ENCODE measurements at regions not wholly inside any gene's neighbourhood (a gene's known extent, or its start where the extent isn't known, plus 50 kb on each side); places are given as distances from the start of the nearest gene placed in this dataset.
"Not testable (repeated sequence)": the region's sequence is repeated elsewhere in the genome, so short reads cannot be mapped to it uniquely, and the experiment has no call there.

DNA sequence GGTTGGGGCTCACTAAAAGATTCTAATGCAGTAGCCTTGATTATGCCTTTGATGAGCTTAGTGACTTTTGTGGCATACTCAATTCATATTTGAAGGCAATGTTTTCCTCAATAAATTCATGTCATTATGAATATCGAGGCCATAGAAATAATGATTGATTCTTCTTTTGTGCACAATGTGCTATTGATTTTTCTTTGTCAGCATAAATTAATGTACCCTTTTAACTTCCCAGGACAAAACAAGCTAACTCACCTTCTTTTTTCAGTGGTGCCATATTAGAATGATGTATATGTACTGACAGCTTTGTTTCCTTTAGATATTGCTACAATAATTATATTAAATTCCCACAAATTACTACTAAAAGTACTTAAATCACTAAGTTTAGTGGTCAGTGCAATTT, 484.3 kb upstream of the HS3ST5 start:
- no peak for DNase-seq (ENCODE audit: low read depth)

DNA sequence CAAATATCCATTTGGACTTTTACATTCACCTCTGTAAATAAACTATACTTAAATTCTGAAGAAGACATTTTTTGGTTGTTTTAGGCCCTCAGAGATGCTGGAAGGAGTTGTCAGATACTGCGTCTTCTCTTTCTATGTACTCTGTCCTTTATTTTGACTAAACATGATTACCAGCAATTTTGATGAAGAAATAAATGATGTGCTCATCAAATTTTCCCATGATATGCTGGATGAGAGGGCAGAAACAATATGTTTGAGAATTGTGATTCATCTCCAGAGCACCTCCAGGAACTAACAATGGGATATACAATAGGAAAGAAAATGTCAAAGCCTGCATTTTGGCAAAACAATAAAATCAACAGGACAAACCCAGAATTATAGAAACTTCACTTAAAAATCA, 481.6 kb upstream of the HS3ST5 start:
- no peak for DNase-seq (ENCODE audit: low read depth)

DNA sequence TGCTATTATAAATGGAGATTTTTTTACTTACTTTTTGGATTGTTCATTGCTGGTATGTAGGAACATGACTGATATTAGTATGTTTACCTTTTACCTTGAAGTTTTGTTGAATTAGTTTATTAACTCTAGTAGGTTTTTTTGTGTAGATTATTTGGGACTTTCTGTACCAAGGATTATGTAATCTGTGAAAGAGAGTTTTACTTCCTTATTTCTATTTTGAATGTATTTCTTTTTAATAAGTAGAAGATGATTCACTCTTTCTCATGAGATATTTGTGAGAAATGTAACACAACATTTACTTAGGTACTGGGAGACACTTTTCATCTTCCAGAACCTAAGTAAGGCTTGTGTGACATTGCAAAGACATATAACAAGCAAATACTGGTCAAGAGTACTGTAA, 473.9 kb upstream of the HS3ST5 start:
- no peak for DNase-seq (ENCODE audit: low read depth)

DNA sequence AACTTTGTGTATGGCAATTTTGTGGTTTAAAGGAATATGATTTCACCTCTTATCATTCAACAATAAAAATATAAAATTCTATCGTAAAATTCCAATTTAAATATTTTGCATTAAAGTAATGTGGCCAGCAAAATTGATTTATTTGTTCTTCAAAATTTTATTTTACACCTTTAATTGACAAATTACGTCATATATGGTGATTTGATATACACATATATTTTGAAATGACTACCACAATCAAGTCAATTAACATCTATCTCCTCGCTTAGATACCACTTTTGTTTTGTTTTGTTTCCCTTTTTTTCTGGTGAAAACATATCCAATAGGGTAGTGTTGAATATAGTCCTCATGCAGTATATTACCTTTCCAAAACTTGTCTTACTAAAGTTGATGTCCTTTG, 467.6 kb upstream of the HS3ST5 start:
- no peak for DNase-seq (ENCODE audit: low read depth)

DNA sequence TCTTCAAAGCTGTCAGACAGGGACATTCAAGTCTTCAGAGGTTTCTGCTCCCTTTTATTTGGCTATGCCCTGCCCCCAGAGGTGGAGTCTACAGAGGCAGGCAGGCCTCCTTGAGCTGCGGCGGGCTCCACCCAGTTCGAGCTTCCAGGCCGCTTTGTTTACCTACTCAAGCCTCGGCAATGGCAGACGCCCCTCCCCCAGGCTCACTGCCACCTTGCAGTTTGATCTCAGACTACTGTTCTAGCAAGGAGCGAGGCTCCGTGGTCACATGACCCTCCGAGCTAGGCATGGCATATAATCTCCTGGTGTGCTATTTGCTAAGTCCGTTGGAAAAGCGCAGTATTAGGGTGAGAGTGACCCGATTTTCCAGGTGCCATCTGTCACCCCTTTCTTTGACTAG, 462.6 kb upstream of the HS3ST5 start:
- DNase-seq (ENCODE audit: low read depth): not testable (repeated sequence)

DNA sequence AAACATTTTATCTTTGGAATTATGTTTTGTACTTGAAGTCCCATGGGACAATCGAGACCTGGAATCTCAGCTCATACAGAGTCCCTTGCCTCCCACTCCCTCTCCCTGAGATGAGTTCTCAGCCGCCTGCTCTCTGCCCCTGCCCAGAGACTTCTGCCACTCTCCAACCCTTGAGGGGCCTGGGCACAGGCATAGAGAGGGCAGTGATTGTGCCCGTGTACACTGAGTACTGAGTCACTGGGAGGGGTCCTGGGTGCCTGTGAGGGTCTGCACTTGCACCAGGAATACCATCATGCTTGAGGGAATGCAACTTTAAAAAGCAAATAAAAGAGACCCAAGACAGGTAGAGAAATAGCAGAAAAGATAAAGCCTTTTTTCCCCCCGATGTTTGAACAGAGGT, 453.8 kb upstream of the HS3ST5 start:
- no peak for DNase-seq (ENCODE audit: low read depth)

DNA sequence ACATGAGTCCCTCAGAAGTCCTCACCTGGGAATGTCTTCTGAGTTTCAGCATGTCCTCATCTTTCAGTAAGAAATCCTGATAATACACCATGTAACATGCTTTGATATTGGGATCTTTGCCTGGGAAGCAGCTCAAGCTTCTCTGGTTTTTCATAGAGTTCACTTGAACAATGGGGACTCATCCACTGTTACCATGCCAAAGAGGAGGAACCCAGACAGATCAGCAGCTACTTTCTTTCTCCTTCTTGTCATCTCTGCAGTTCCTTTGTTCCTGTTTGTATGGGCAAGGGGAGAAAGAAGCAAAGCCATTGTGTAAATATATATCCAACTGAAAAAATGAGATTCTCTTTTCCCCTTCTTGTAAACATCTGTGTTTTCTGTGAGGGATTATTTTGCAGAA, 450.6 kb upstream of the HS3ST5 start:
- DNase-seq (ENCODE audit: low read depth): no peak

DNA sequence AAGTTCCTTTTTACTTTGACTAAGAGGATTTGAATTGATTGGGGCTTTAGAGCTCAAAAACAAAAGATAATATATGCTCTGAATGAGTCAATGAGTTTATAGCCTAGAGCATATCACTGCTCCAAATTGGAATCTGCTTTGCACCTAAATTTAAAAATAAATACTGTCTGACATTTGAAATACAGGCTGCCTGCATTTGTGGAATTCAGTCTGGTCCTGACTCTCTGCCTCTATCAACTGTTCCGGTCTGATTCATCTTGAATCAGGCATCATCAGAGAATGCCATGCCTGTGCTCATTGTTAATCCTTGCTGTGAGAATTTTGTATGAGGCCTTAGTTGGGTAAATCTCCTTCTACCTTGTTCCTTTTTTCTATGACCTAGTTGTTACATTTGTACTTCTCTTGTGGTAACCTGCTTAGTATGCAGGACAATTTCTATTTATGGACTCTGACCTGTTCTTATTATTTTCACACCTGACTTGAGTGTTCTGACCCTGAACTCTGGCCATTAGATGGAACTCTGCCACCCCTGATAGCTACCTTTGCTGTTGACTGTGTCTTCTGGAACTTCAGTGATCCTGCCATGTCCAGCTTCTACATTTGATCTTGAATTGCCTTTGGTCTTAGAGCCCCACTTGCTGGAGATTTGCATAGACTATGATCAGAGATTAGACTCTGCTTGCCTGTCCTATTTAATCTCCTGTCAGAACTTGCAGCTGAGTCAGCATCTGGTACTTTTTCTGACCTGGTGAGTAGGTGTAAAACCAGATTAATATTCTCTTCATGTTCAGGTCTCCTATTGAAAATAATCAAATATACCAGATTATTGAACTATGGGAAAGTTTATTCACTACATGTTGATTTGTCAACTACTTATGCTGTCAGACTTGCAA, 442.7 kb upstream of the HS3ST5 start:
- no peak for DNase-seq (ENCODE audit: low read depth)

DNA sequence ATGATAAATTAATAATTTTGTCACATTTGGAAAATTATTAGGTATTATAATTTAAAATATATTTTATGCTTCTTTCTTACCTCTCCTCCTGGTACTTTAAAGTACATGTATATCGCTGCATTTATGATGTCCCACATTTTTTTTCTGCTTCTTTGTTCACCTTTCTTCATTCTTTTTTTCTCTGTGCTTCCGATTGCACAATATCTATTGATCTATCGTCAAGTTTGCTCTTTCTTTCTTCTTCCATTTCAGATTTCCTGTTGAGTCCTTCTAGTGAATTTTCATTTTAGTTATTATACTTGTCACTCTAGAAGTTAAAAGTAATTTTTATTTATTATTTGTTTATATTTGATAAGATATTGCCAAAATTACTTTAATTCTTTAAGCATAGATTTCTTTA, 441.0 kb upstream of the HS3ST5 start:
- no peak for DNase-seq (ENCODE audit: low read depth)

DNA sequence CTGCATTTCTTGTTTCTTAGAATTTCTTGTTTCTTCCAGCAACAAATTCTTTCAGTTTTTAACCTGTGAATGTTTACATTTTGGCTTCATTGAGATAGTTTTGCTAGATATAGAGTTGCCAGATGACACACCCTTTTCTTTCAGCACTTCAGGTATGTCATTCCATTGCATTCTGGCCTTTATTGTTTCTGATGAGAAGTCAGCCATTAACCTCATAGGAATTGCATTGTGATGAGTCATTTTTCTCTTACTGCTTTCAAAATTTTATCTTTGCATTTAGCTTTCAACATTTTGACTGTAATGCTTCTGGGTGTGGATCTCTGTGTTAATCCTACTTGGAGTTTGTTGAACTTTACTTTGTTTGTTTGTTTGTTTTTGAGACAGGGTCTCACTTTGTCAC, 440.3 kb upstream of the HS3ST5 start:
- DNase-seq (ENCODE audit: low read depth): no peak

DNA sequence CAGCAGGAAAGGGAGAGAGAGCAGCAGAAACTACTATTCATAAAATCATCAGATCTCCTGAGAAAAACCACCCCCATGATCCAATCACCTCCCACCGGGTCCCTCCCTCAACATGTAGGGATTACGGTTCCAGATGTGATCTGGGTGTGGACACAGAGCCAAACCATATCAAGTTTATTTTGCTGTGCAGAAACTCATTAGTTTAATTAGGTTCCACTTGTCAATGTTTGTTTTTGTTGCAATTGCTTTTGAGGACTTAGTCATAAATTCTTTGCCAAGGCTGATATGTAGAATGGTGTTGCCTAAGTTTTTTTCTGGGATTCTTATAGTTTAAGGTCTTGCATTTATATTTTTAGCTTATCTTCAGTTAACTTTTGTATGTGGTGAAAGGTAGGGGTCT, 422.0 kb upstream of the HS3ST5 start:
- no peak for DNase-seq (ENCODE audit: low read depth)

DNA sequence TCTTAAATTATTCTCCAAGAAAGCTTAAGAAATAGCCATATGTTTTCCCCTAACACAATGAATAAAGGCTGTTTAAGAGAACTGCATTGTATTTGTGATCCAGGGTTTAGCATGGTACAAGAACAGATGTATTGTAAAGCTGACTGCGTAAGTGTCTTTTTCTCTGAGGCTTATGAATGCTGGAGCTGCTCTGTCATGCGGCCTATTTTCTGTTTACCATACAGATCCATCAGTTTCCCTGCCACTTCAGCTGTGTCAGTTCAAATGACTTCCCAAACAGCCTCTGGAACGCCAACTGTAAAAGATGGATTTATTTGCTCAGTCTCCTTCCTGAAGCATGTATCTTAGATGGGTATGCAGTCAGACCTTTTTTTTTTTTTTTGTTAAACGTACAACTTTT, 419.3 kb upstream of the HS3ST5 start:
- DNase-seq (ENCODE audit: low read depth): no peak

DNA sequence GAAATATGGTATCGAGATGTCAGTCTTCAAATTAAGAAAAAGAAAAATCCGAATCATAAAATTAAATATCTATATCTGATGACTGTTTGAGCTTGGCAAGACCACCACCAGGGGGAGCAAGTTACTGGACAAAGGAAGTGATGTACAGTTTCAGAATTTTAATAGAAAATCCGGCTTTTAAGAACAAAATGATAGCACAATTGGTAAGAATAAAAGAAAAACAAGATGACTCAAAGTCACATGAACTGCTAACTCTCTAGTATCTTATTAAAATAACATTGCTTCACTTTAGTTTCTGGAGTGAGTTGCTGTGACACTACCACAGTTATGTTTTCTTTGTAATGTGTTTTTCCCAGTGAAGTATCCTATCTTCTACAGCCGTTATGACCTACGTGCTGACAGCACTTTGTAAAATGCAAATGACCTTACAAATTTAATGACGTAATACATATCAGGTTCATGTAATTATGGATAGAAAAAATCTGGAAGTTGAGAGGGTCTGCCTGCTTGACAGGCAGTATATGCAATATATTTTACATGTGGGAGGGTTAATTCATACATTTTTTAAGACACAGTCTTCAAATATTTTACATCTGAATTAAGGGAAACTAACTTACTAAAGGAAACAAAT, 405.3 kb upstream of the HS3ST5 start:
- peak; percentile 74 for DNase-seq (ENCODE audit: low read depth)

DNA sequence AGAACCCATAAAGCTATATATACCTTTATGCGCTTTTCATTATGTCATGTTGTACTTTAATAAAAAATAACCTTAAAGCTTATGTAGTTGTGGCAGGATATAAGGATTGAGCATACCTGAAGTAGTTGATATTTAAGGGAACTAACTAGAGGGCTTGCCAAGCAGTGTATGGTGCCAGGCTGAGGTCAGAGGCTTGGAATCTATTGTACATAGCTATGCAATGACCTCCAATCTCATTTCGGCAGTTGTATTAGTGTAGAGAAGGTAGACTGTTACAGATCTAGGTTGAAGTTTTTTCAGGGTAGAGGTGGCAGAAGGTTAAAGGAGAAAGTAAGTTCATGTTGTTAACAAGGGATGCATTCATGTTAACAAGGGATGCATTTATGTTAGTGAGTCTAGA, 397.7 kb upstream of the HS3ST5 start:
- no peak for DNase-seq (ENCODE audit: low read depth)

DNA sequence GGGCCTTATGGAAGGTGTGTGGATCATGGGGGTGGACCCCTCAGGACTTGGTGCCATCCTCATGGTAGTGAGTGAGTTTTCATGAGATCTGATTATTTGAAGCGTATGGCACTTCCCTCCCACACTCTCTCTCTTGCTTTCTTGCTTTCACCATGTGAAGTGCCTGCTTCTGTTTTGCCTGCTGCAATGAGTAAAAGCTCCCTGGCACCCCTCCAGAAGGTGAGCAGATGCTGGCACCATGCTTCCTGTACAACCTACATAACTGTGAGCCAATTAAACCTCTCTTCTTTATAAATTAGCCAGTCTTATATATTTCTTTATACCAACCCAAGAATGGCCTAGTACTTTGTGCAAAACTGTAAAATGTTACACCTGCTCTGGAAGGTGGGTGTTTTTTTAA, 396.8 kb upstream of the HS3ST5 start:
- no peak for DNase-seq (ENCODE audit: low read depth)

DNA sequence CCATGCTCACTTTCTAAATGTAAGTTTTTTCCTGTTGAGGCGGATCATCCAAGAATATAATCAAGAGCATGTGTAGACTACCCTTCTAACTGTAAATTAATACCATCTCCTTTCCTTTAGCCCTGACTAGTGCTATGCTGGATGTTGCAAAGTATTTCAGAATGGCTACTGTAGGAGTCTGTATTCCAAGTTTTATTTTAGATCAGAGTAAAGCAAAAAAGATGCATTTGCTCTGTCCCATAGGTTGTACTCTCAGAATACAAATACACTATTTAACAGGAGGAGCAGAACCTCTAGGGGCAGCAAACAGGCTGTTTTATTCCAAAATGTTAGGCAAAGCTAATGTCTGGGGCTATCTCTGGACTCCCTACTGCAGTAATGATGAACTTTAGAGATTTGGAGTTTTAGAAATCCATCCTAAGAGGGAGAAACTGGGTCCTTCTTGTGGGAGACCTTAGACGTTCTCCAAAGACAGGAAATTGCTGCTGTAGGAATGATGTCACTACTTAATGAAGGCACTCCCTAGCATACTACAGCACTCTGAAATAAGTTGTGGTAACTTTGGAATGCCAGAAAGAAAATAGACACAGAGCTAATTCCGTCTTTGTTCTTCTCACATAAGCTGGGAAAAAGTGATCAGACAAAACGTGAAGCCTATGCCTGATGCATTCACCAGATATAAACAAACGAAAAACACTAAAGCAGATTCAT, 392.4 kb upstream of the HS3ST5 start:
- peak; percentile 31 for DNase-seq (ENCODE audit: low read depth)

DNA sequence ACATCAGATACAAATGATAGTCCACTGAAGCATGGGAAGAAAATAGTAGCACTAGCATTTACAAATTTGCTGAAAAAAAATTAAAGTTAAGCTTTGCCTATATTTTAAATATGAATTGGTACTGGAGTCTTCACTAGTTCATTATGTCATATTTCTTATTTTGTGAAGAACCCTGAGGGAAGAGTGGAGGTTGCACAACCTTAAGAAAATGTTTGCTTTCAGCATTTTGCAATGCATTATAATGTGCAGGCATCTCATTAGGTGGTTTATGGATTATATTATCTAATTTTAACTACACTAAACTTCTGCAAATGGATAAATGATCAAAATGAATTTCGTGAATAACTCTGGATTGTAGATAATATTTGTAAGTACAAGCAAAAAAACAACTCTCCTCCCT, 390.8 kb upstream of the HS3ST5 start:
- no peak for DNase-seq (ENCODE audit: low read depth)

DNA sequence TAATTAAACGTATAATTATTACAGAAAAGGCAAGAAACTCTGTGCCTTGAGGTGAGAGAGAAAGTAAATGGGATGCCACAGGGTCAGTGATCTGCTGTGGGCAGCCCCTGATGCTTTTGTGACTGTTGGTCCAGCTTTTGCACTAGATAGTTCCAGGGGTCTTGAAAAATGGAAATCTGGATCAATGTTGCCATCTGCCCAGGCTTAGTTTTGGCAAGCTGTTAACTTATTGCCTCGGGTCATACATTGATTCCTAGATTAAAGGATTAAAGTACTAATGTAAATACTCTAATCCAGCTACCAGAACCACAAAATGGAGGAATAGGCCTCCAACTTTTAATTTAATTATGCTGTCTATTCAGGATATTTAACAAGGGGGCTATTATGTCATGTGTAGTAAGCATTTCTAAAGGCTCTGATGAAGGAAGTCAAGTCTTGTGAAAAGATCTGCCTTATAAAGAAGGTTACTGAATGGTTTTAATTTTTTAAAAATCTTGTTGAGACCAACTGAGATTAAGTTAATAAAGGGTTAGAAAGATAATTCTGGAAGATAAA, 376.0 kb upstream of the HS3ST5 start:
- no peak for DNase-seq (ENCODE audit: low read depth)

DNA sequence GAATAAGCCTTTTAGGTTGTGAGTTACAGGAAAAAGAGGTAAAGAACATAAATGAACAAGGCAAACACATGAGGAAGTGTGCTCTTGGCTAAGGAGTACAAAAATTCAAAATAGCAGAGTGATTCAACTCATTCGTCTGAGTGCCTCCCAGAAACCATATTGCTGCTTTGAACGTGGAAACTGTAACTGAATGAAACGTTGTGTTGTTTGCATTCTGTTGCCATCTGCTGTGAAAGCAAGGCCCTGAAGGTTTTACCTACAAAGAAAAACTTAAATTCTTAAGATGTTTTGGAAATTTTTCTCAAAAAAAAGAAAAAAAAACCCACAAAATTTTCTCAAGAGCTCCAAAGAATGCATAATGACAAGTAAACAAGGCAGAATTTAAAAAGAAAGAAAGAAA, 375.4 kb upstream of the HS3ST5 start:
- no peak for DNase-seq (ENCODE audit: low read depth)

DNA sequence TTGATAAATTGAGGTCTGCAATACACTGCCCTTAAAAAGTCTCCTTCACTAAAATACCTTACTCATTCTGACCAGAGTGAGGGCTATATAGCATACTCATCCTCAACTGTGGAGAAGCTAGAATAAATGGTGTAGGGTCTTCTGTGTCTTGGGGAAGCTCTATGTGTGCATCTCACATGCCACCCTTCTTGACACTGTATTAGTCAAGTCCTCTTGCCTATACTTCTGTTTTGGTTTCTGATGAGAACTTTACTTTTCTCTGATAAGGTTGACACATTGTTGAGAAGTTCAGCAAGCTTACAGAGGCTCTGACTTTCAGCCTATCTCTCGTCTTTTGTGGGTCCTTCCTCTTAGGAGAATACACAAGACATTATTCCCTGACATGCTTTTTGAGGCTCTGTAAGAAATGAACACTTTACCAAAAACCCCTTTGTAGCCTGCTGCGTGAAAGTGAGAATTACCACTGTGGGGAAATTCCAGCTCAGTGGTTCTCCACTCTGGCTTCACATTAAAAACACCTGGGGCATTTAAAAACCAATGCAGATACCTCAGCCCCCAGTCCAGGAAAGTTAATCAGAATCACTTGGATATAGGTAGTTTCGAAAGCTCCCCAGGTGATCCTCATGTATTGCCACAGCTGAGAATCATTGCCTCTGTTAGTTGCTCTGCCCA, 372.1 kb upstream of the HS3ST5 start:
- no peak for DNase-seq (ENCODE audit: low read depth)

DNA sequence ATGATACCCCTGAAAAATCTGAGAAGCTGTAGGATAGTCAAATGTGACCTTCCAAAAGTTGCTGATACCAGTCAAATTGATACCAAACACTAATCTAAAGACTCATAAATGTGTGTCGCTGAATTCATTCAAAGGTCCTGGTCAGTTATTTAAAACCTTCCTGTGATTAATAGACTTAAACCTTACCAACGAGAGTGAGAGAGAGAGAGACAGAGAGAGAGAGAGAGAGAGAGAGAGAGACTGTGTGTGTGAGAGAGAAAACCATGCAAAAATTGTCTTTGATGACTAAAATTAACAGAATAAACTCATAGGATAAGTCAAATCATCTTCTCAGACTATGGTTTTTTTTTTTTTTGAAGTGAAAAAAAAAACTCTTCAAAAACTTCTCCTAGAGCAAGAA, 370.9 kb upstream of the HS3ST5 start:
- no peak for DNase-seq (ENCODE audit: low read depth)
